Upper lobe of left lung (tissue), 4 donors: ENCODE measurements at regions not wholly inside any gene's neighbourhood (a gene's known extent, or its start where the extent isn't known, plus 50 kb on each side); places are given as distances from the start of the nearest gene placed in this dataset.
"Not testable (repeated sequence)": the region's sequence is repeated elsewhere in the genome, so short reads cannot be mapped to it uniquely, and the experiment has no call there.

Experiments used
- CTCF ChIP-seq, 6 experiments: fragments of 450-650 bp in 4 of 6; fragments of 200-600 bp in 2 of 6; sonication (generic) in 2 of 6; IDR thresholded peaks; one replicate each; pipeline ENCODE4 v1.5.1; 2016 to 2019; ENCODE audit warnings: antibody characterized with exemption in 6 of 6
- EP300 ChIP-seq, 4 donors: sonication (generic); formaldehyde crosslinking; IDR thresholded peaks; one replicate each; pipeline ENCODE4 v1.5.1; 2017; ENCODE audit warnings: antibody characterized with exemption in 4 of 4, control low read depth in 2 of 4
- POLR2A ChIP-seq, 4 donors: fragments of 450-650 bp; IDR thresholded peaks; one replicate each; pipeline ENCODE4 v1.5.1; 2016 to 2017; ENCODE audit warnings: antibody characterized with exemption in 4 of 4, mild to moderate bottlenecking in 2 of 4
- POLR2AphosphoS5 ChIP-seq, 2 donors: sonication (generic); formaldehyde crosslinking; IDR thresholded peaks; one replicate each; pipeline ENCODE4 v1.5.1; 2017; ENCODE audit warnings: antibody characterized with exemption in 2 of 2

- TF ChIP-seq POLR2AphosphoS5, CTCF, POLR2A, EP300 (IDR thresholded peaks at IDR 0.05): not testable (repeated sequence)
These were observed 183.3 kb upstream of the PFKP start for GRCh38 chr10:2883983-2884540.
